Non-pigmented ciliary epithelial cell (primary cell): ENCODE measurements at regions not wholly inside any gene's neighbourhood (a gene's known extent, or its start where the extent isn't known, plus 50 kb on each side); places are given as distances from the start of the nearest gene placed in this dataset.

ENCODE experiments used
- DNase-seq: peaks from one replicate; pipeline ENCODE4 v3.0.0-alpha.2; 2010; ENCODE audit warnings: low read depth

GRCh38 chr1:209227941-209228340 is 355.6 kb upstream of the CAMK1G start:
- DNase-seq, result no peak

- DNase-seq, result no peak
These were observed 353.9 kb upstream of the CAMK1G start for GRCh38 chr1:209229494-209230061.

DNA sequence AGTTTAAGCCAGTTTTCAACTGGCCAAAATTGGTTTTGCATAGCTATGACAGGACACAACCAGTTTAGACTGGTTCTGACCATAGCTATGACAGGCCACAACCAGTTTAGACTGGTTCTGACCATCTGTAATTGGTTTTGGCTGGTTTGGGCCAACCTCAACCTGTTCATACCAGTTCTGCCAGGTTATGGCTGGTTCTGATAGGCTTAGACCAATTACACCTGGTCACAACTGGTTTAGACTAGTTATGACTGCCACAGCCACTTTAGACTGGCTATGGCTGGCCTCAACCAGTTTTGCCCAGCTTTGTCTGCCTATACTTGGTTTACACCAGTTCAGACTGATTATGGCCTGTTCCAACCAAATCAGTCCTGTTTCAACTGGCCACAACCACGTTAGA is 353.2 kb upstream of the CAMK1G start:
- DNase-seq, result no peak

- DNase-seq, result no peak
These were observed 351.9 kb upstream of the CAMK1G start for GRCh38 chr1:209231476-209232156.

DNA sequence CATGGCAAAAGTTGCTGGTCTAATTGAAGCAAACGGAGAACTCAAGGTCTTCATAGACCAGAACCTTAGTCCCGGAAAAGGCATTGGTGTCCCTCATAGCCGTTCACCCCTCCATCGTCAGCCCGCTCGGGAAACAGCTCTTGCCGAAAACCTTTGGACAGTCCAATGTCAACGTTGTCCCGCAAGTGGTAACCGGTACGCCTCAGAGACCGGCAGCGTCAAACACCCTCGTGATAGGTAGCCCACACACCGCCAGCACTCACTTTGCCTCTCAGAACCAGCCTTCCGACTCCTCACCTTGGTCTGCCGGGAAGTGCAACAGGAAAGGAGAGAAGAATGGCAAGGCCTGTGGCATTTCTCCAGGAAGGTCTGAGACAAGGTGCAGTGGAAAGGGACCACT is 351.3 kb upstream of the CAMK1G start:
- DNase-seq, result no peak

DNA sequence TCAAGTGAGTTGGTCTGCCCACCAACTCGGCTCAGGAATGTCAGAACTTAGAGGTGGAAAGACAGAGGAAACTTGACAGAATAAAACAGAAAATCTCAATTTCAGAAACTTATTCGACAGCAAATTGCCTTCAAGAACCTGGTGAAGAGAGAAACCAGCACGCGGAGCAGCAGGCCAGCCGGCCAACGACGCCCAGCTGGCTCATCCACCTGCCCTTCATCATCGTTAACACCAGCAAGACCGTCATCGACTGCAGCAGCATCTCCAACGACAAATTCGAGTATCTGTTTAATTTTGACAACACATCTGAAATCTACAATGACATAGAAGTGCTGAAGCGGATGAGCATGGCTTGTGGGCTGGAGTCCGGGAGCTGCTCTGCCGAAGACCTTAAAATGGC is 350.8 kb upstream of the CAMK1G start:
- DNase-seq, result no peak

DNA sequence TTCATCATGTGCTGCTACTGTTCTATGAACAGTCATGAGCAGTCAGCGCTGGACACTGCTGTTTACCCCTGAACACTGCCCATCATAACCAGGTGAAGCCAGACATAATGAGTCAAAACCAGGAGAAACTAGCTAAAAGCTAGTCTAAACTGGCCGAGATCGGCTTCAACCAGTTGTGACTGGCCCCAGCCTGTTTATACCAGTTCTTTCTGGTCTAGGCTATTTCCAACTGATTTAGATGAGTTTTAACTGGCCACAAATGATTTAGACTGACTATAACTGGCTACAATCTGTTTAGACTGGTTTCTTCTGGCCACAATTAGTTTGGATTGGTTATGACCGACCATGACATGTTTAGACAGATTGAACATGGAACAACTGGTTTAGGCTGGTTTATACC is 348.3 kb upstream of the CAMK1G start:
- no peak for DNase-seq

- DNase-seq, result no peak
These were observed 345.2 kb upstream of the CAMK1G start for GRCh38 chr1:209238356-209238755.

- DNase-seq, result no peak
These were observed 343.2 kb upstream of the CAMK1G start for GRCh38 chr1:209240351-209240750.

DNA sequence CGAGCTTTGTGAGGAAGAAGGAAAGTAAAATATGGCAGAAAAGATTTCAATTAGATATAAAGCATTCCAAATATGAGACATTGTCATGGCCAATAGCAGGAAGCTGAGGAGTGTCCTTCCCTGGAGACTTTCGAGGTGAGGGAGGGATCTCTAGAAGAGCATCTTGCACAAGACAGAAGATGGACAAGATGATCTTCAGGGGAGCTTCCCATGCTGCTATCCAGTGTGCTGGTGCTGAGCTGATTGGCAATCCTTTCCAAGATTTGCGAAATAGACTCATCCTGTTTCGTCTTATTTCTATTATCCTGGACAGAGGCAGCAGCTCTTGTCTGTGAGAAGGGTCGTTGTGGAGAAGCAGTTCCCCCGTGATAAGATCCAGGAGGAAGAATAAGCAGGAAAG is 342.0 kb upstream of the CAMK1G start:
- no peak for DNase-seq

DNA sequence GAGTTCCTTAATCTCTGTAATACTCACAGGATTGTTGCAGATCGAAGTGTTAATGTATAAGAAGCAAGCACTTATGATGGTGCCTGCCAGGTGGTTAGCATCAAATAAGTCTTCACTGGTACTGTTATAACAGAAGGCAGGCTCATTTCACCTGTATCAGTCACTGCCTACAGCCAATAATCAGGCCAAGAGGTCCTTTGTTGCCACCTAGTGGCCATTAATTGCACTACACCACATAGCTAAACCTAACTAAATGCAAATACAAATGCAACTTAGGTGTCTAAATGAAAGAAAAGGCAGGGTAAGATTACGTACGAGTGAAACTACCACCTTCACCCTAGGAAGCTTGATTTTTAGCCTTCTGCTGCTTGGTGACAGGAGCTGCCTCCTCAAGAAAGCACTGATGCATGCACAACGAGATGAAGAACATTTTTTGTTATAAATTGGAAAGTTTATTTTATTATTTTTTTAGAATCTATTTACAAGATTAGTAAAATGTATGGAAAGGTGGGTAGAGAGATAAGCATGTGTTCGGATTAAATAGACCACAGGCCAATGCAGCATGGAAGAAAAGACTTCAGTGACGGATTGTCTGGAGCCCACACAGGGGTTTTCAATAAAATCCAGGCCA is 334.8 kb upstream of the CAMK1G start:
- peak; percentile 35 for DNase-seq

DNA sequence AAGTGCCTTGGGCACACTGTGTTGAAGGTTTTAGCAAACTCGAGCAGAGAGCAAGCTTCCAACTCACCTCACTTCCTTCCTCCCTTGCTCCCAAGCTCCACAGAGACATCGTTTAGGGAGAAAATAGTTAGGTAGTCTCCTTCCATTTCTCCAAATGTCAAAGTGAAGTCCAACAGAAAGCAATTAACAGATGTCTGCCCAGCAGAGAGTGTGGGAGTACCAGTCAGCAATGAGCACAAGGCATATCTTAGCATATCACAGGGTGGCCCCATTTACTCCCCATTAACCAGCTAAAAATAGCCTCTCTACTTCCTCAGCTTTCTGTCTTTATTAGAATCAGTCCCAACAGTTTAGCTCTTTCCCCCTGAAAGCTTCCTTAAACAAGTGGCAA is 334.2 kb upstream of the CAMK1G start:
- DNase-seq, result no peak

- DNase-seq, result no peak
These were observed 333.6 kb upstream of the CAMK1G start for GRCh38 chr1:209249785-209250440.

DNA sequence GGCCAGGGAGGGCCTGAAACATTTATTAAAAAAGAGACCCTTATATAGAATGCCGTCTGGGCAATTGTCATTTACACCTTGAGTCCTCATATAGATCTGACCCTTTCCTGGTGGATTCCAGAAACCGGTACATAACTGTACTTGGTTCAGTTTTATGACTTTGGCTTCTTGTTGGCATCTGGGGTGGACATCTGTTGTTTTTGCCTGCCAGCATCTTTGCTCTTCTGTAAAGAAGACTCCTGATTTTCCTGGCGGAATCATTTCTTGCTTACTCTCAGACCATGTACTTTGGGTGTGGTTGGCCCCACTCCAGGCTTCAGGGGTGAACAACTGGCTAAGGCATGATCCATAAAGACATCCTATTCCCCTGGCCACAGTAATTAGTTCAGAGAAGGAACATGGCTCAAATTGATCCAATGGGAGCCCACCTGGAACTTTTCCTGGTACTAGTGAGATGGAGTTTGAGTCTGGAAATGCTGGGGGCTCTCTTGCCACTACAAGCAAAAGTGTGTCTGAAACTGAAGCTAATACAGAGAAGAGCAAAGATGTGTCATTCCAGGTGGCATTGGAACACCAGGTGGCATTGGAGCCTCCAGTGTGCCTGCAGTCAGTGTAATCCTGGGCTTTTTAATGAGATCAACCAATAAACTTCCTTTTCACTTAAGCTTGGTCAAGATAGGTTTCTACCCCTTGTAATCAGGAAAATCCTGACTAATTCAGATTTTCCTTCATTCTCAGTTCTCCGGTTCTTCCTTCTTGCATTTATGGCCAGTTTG is 332.5 kb upstream of the CAMK1G start:
- DNase-seq, result no peak

DNA sequence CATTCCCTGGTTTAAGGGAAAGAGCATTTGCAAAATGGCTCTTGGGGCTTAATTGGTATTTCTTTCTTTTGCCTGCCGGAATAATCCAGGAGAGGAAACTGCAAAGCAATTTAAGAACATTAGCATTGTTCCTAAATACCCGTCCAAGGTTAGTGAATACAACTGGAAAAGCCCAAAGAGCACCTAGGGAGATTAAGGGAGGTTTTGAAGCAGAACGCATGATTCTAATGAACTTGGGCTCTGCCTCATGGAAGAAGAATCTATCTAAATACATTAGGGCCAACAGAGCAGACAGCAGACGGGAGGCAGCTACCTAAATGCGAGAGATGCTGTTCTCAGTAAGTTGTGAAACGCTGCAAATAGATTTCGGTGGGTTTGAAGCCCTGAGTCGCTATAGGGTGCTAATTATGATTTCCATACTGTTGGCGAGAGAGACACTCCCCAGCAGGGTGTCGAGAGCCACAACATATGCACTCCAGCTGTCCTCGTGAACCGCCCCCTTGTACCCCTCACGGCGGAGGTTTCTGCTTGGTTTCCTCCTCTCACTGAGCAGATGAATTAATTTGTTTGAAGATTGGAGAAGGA is 326.7 kb upstream of the CAMK1G start:
- DNase-seq, result no peak

DNA sequence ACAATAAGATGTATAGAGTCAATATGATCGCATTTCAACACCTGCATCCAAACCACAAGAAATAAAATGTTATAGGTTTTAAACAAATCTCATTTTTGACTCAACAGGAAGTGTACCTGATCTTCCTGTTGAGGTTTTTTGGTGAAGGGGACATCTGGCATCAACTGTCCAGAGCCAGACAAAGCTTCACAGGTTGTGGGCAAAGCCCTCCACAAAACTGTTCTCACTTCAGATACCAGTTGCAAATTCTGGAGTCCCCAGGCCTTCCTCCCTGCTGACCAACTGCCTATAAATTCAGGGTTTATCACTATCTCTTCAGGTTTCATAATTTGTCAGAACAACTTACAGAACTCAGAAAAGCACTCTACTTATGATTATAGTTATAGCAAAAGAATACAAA is 326.1 kb upstream of the CAMK1G start:
- DNase-seq, result no peak

GRCh38 chr1:209260136-209260535 is 323.4 kb upstream of the CAMK1G start:
- DNase-seq, result no peak

DNA sequence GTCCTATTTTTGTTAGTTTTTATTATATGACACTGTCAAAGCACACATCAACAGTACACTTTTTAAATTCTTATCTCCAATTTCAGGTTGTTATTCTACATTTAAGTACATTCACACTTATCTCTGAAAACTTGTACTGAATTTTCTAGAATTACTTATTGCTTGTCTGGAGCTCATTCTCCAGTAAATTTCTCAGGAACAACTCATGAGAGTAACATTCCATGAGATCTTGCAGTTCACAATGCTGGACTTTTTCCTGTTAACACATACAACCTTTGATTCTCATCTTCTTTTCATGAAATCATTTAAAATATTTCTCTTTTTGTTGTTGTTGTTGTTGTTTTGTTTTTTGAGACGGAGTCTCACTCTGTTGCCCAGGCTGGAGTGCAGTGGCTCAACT is 320.9 kb upstream of the CAMK1G start:
- DNase-seq, result no peak

DNA sequence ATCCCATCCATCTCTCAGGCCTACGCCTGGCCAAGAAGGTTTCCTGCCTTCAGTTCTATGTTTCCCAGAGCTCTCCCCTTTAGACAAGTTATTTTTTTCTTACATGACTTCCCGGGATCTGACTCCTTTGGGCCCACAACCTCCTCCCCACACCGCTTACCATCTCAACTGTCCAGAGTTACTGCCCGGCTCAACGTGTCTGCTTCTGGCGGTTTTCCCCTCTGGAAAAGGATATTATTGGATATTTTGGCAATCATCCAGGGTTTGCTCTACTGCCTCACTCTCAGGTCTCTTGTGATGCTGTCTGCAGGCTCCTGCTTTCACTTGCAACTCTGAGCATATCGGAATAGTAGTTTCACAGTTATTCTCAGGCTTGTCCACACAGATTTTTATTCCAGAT is 318.2 kb upstream of the CAMK1G start:
- no peak for DNase-seq

DNA sequence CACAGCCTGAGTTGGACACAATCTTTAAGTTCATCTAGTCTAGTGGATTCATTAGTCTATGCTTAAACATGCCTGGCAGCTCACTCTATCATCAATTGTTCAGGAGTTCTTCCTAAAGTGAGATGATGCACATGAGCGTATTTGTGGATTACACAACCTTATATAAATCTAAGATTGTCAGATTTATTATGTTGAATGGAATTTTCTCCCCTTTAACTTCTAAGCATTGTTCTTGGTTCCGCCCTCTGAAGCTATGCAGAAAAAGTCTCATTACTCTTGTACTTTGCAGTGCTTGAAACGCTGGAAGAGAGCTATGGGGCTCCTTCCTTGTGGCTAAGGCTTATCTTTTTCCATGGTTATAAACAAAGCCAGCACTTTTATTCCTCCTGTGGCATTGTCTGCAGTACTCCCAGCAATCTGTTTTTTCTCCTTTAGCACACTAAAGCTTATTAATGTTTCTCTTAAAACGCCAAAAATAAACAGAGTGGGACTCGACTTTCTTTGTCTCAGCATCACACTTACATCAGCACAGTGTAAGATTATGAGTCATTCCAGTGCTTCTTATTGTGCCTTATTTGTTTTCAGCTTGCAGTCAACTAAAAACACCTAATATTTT is 316.8 kb upstream of the CAMK1G start:
- no peak for DNase-seq

DNA sequence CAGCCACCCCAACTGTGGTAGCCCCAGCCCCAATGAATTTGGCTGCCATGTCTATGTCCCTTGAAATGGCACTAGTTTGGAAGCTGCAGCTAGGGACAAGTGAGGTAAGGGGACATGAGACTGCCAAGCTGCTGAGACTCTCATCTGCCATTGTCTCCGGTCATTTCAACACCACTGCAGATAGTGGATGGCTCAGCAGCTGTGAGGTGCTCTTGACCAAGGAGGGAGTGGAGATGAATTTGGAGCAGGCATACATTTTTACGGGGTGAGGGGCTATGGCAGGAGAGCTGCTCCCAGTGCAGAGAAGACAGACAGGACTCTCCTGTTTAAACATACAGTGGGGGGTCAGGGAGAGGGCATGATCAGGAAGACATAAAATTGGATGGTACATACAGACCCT is 315.5 kb upstream of the CAMK1G start:
- DNase-seq, result no peak

DNA sequence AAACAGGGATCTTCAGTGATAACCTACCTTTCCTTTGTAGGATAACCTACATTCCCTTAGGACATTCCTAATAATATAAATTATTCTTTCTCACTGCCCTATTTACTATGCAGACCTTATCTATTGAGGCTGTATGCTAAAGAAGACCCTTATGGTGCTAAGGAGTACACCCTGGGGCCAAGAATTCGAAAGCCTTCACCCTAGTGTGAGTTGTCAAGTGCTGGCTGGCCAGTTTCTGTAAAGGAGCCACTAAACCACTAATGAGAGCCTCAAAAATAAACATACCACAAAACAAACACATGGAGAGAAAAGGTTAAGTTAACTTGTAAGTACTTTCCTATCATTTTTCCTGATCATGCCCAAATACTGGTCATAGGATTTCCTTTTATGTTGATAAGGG is 315.0 kb upstream of the CAMK1G start:
- DNase-seq, result no peak
